Endothelial cell of hepatic sinusoid (primary cell): ENCODE measurements at regions not wholly inside any gene's neighbourhood (a gene's known extent, or its start where the extent isn't known, plus 50 kb on each side); places are given as distances from the start of the nearest gene placed in this dataset.

Experiments used
- in situ Hi-C: cut with HindIII; loops from 2 replicates; pipeline ENCODE4 v1.10.0; 2017; ENCODE audit warnings: low sequenced_read_pairs

- in situ Hi-C loops: no loop called here
Observed at GRCh38 chr3:43892061-43892460, 201.3 kb downstream of the ABHD5 start.

GRCh38 chr3:43892526-43892925 lies 201.8 kb downstream of the ABHD5 start:
- in situ Hi-C loops: no loop called here

- in situ Hi-C loops: no loop called here
Observed at GRCh38 chr3:43893727-43894126, 203.0 kb downstream of the ABHD5 start.

GRCh38 chr3:43894176-43895049 lies 203.7 kb downstream of the ABHD5 start:
- in situ Hi-C loops: no loop called here

- in situ Hi-C loops: no loop called here
Observed at GRCh38 chr3:43895573-43895972, 204.8 kb downstream of the ABHD5 start.

- in situ Hi-C loops: no loop called here
Observed at GRCh38 chr3:43902415-43902814, 211.7 kb downstream of the ABHD5 start.

- in situ Hi-C loops: loop anchor here (5.0 kb wide), 1 partner anchor 53 kb away; no protein-coding TSS in a partner anchor
Observed at GRCh38 chr3:43905157-43905556, 214.4 kb downstream of the ABHD5 start.

- in situ Hi-C loops: loop anchor here (5.0 kb wide), 1 partner anchor 55 kb away; no protein-coding TSS in a partner anchor
Observed at GRCh38 chr3:43906849-43907507, 216.2 kb downstream of the ABHD5 start.

GRCh38 chr3:43907508-43907858 lies 216.7 kb downstream of the ABHD5 start:
- in situ Hi-C loops: loop anchor here (5.0 kb wide), 1 partner anchor 55 kb away; no protein-coding TSS in a partner anchor

GRCh38 chr3:43908456-43908855 lies 217.7 kb downstream of the ABHD5 start:
- in situ Hi-C loops: loop anchor here (5.0 kb wide), 1 partner anchor 56 kb away; no protein-coding TSS in a partner anchor

GRCh38 chr3:43909149-43909548 lies 218.4 kb downstream of the ABHD5 start:
- in situ Hi-C loops: loop anchor here (5.0 kb wide), 1 partner anchor 57 kb away; no protein-coding TSS in a partner anchor

GRCh38 chr3:43910750-43911149 lies 220.0 kb downstream of the ABHD5 start:
- in situ Hi-C loops: no loop called here

GRCh38 chr3:43913036-43913948 lies 222.6 kb downstream of the ABHD5 start:
- in situ Hi-C loops: no loop called here

- in situ Hi-C loops: no loop called here
Observed at GRCh38 chr3:43914269-43914668, 223.5 kb downstream of the ABHD5 start.

GRCh38 chr3:43915546-43915945 lies 224.8 kb downstream of the ABHD5 start:
- in situ Hi-C loops: no loop called here

GRCh38 chr3:43917361-43917760 lies 226.6 kb downstream of the ABHD5 start:
- in situ Hi-C loops: no loop called here

- in situ Hi-C loops: no loop called here
Observed at GRCh38 chr3:43919029-43919428, 228.3 kb downstream of the ABHD5 start.

- in situ Hi-C loops: no loop called here
Observed at GRCh38 chr3:43921056-43921648, 230.4 kb downstream of the ABHD5 start.

GRCh38 chr3:43922374-43922773 lies 231.6 kb downstream of the ABHD5 start:
- in situ Hi-C loops: no loop called here

GRCh38 chr3:43923104-43923882 lies 232.6 kb downstream of the ABHD5 start:
- in situ Hi-C loops: no loop called here
